ENCODE measurements at regions not wholly inside any gene's neighbourhood (a gene's known extent, or its start where the extent isn't known, plus 50 kb on each side); places are given as distances from the start of the nearest gene placed in this dataset.
"Not testable (repeated sequence)": the region's sequence is repeated elsewhere in the genome, so short reads cannot be mapped to it uniquely, and the experiment has no call there.

- TF ChIP-seq CTCF (conservative IDR thresholded peaks at IDR 0.05; ENCODE audit: low read length); EZH2phosphoT487 (IDR thresholded peaks at IDR 0.05; ENCODE audit: borderline replicate concordance): not testable (repeated sequence)
These were observed 167.8 kb downstream of the TM9SF2 start for GRCh38 chr13:99669096-99669495.

All from Loucy (cell line).